NCI-H2227 (cell line): ENCODE measurements at regions not wholly inside any gene's neighbourhood (a gene's known extent, or its start where the extent isn't known, plus 50 kb on each side); places are given as distances from the start of the nearest gene placed in this dataset.
A peak's percentile ranks its signal among the peaks of the same experiment; 100 is the strongest.

Experiments used
- DNase-seq: peaks from one replicate; lab custom pipeline; 2025; ENCODE audit not compliant: unreplicated experiment; lab: John Stamatoyannopoulos, UW

GRCh38 chrX:15985937-15986336 lies 131.3 kb upstream of the AP1S2 start:
- no peak for DNase-seq

GRCh38 chrX:15983034-15983433 lies 128.4 kb upstream of the AP1S2 start:
- DNase-seq: no peak

- DNase-seq: peak; percentile 20
These were observed 123.0 kb upstream of the AP1S2 start for GRCh38 chrX:15977644-15978043.

- no peak for DNase-seq
These were observed 121.8 kb upstream of the AP1S2 start for GRCh38 chrX:15976396-15976795.

GRCh38 chrX:15973946-15974345 lies 119.3 kb upstream of the AP1S2 start:
- no peak for DNase-seq

GRCh38 chrX:15973299-15973698 lies 118.7 kb upstream of the AP1S2 start:
- DNase-seq: no peak

- no peak for DNase-seq
These were observed 117.1 kb upstream of the AP1S2 start for GRCh38 chrX:15971696-15972095.

- DNase-seq: no peak
These were observed 109.2 kb upstream of the AP1S2 start for GRCh38 chrX:15963858-15964257.

GRCh38 chrX:15960237-15960636 lies 105.6 kb upstream of the AP1S2 start:
- DNase-seq: no peak

- peak; percentile 78 for DNase-seq
These were observed 102.1 kb upstream of the AP1S2 start for GRCh38 chrX:15956681-15957080.

- DNase-seq: no peak
These were observed 99.2 kb upstream of the AP1S2 start for GRCh38 chrX:15953801-15954200.

- DNase-seq: no peak
These were observed 97.6 kb upstream of the AP1S2 start for GRCh38 chrX:15952212-15952611.

GRCh38 chrX:15948318-15948660 lies 93.7 kb upstream of the AP1S2 start:
- DNase-seq: no peak

GRCh38 chrX:15947648-15948317 lies 93.2 kb upstream of the AP1S2 start:
- no peak for DNase-seq

- DNase-seq: no peak
These were observed 92.4 kb upstream of the AP1S2 start for GRCh38 chrX:15946783-15947580.

GRCh38 chrX:15943391-15943790 lies 88.8 kb upstream of the AP1S2 start:
- no peak for DNase-seq

- DNase-seq: no peak
These were observed 87.7 kb upstream of the AP1S2 start for GRCh38 chrX:15942307-15942706.

- DNase-seq: no peak
These were observed 85.1 kb upstream of the AP1S2 start for GRCh38 chrX:15939737-15940136.

GRCh38 chrX:15938072-15938471 lies 83.5 kb upstream of the AP1S2 start:
- no peak for DNase-seq

GRCh38 chrX:15931362-15931761 lies 76.7 kb upstream of the AP1S2 start:
- DNase-seq: no peak

- DNase-seq: peak; percentile 45
These were observed 76.0 kb upstream of the AP1S2 start for GRCh38 chrX:15930585-15930984.

- no peak for DNase-seq
These were observed 74.6 kb upstream of the AP1S2 start for GRCh38 chrX:15929194-15929593.

- no peak for DNase-seq
These were observed 72.0 kb upstream of the AP1S2 start for GRCh38 chrX:15926622-15927021.
